ENCODE measurements at regions not wholly inside any gene's neighbourhood (a gene's known extent, or its start where the extent isn't known, plus 50 kb on each side); places are given as distances from the start of the nearest gene placed in this dataset.

DNA sequence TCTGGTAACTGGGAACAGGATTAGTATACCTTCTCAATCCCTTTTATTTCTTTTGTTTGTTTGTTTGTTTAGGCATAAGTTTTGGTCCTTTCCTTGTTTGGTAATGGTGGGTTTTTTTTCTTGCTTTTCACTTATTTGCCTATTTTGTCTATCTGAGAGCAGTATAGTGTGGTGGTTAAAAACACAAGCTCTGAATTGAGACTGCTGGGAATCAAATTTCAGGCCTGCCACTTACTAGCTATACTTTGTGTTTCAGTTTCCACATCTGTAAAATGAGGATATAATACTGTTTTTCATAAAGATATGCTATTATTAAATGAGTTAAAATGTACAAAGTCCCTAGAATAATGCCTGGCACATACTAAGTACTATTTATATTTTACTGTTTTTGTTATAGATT is 81.6 kb upstream of the IVNS1ABP start:
- TF ChIP-seq, protein P1, sequence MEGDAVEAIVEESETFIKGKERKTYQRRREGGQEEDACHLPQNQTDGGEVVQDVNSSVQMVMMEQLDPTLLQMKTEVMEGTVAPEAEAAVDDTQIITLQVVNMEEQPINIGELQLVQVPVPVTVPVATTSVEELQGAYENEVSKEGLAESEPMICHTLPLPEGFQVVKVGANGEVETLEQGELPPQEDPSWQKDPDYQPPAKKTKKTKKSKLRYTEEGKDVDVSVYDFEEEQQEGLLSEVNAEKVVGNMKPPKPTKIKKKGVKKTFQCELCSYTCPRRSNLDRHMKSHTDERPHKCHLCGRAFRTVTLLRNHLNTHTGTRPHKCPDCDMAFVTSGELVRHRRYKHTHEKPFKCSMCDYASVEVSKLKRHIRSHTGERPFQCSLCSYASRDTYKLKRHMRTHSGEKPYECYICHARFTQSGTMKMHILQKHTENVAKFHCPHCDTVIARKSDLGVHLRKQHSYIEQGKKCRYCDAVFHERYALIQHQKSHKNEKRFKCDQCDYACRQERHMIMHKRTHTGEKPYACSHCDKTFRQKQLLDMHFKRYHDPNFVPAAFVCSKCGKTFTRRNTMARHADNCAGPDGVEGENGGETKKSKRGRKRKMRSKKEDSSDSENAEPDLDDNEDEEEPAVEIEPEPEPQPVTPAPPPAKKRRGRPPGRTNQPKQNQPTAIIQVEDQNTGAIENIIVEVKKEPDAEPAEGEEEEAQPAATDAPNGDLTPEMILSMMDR (conservative IDR thresholded peaks at IDR 0.05; ENCODE audit: low read depth, low read length): no peak
- TF ChIP-seq EZH2 (IDR thresholded peaks at IDR 0.05; ENCODE audit: low read length, unreplicated experiment) (no peak), EZH2phosphoT487 (IDR thresholded peaks at IDR 0.05; ENCODE audit: borderline replicate concordance, low read length) (no peak)

Data from PC-3 (cell line).